GM13976 (cell line): ENCODE measurements at regions not wholly inside any gene's neighbourhood (a gene's known extent, or its start where the extent isn't known, plus 50 kb on each side); places are given as distances from the start of the nearest gene placed in this dataset.

Experiments
- DNase-seq: peaks from one replicate; pipeline ENCODE4 v3.0.0; 2012; ENCODE audit warnings: low spot score
- CTCF ChIP-seq: IDR thresholded peaks from 2 replicates; pipeline ENCODE4 v1.5.1; 2012; ENCODE audit warnings: borderline replicate concordance, mild to moderate bottlenecking; ENCODE audit not compliant: insufficient read depth; ENCODE audit errors: extremely low read depth, missing control alignments, control extremely low read depth
- in situ Hi-C: fragments of 300-500 bp; cut with MboI; formaldehyde crosslinking; loops from one replicate; pipeline ENCODE4 v1.12.0; 2022; ENCODE audit warnings: low sequenced_read_pairs, mixed read lengths, inconsistent platforms; ENCODE audit not compliant: unreplicated experiment

DNA sequence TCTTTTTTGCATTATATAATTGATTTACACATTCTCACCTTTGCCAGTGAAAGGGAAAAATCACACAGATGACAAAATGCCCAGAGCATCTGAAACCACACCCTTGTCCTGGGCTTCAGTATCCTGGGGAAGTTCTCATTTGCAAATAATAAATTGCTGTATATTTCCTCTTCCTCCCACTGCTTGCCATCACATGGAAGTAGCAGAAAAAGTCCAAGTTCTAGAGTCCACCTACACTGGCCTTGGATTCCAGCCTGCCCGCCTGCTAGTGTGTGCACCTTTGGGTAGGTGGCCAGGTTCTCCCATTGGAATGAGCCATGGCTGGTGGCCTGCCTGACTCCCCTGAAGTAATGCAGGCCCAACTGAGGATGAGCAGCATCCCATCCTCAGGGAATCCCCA, 149.4 kb downstream of the GADD45G start:
- no peak for DNase-seq
- in situ Hi-C loops: no loop called here
- no peak for TF ChIP-seq CTCF

DNA sequence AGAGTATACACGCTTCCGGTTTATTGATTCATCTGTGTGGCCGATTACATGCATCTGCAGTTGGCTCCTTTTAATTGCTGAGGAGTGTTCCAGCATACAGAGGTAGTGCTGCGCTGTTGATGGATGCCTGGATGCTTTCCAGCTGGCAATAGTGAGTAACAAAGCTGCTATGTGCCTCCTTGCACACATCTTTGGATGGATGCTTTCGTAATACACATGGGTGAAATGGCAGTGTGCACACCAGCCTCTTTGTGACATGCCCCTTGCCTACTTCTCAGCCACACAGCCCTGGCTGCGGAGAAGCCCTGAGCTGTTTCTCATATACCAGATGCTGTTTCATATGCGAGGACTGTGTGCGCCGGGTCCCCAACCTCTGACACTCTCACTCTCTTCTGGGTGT, 151.0 kb downstream of the GADD45G start:
- in situ Hi-C loops: no loop called here
- no peak for TF ChIP-seq CTCF

DNA sequence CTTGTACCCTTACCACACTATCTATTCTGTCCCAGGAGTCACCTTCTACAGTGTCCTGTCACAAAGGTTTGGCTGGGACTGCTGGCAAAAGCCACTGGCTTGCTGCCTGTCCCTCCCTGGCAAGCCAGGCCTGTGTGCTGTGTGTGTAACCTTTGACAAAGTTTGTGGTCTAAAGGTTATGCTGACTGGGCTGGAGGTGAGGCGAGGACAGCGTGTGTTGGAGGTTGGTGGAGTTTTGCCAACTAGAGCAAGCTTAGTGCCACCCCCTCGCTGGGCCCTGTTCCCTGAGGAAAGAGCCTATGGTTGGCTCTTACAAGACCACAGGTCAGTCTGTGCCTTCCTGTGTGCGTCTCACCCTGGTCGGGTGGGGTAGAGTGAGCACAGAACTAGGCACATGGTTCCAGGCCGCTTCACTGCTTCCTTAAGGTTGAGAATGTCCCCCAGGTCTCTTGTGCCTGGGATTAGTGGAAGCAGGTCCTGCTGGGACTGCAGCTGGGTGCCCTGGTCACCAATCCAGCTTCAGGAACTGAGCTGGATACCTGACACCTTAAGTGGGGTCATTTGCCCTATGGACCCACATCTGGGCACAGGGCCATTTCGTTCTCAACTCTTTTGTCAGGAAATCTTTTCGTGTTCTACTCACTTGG, 152.2 kb downstream of the GADD45G start:
- no peak for TF ChIP-seq CTCF
- no peak for DNase-seq
- in situ Hi-C loops: no loop called here

More for the DNA sequence above, 151.0 kb downstream of the GADD45G start:
- no peak for DNase-seq

DNA sequence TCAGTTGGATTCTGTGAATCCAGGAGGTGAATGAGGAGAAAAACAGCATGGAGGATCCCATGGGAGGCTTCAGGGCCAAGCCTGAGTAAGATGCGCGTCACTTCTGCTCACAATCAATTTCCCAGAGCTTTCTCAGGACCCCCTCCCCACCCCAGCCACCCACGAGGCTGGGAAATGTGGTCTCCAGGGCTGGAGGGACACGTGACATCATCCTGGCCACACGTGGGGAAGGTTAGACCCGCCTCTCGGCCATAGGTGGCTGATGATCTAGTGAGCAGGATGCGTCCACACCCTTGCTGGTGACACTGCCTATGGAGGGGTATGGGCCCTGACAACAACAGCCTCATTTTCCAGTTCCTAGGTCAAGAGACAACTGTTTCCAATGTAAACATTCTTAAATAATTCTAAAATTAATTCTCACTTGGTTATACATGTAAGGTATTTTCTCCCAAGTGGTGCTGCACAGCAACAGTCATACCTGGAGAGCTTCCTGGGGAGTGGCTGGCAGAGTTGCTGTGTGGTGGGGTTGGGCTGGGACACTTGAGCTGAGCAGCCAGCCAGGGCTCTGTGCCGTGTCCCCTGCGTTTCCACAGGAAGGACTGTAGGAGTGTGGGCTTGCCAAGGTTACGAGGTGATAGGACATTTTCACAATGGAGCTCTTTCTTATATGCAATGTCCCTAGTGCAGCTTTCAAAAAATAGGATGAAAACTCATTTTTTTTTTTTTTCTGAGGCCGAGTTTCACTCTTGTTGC, 153.1 kb downstream of the GADD45G start:
- TF ChIP-seq CTCF: no peak
- in situ Hi-C loops: no loop called here
- no peak for DNase-seq

- in situ Hi-C loops: no loop called here
- DNase-seq: no peak
- no peak for TF ChIP-seq CTCF
These were observed 154.8 kb downstream of the GADD45G start for GRCh38 chr9:89759572-89759971.

DNA sequence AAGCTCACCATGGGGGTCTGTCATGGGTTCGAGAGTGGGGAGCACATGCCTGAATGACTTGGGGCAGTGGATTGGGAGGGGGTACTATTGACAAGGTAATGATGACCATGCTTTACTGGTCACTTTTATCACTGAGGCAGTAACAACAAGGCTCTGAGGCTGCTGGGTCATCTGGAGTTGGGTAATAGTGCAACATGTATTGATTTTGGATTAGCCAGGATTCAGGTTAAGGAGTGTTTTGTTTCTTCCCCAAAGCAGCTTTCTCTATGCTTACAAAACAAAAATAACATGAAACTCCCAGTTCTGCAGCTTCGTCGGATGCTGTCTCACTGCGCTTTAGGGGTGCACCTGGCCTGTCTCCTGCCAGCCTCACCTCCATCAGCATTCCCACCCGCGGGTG, 155.3 kb downstream of the GADD45G start:
- no peak for DNase-seq
- no peak for TF ChIP-seq CTCF
- in situ Hi-C loops: no loop called here
